ENCODE measurements at regions not wholly inside any gene's neighbourhood (a gene's known extent, or its start where the extent isn't known, plus 50 kb on each side); places are given as distances from the start of the nearest gene placed in this dataset.

- no peak overlapping the region for H3K27ac Mint-ChIP-seq
- POLR2A ChIA-PET = no interaction called here
Observed at GRCh38 chr3:176856721-176857120, 340.6 kb downstream of the TBL1XR1 start.

More at GRCh38 chr3:176856721-176857120, 340.6 kb downstream of the TBL1XR1 start:
- DNase-seq (ENCODE audit: low spot score) (no peak), ATAC-seq (no peak)
- H3K4me3 Mint-ChIP-seq = no peak overlapping the region
- H3K4me1 Mint-ChIP-seq = no peaks in the 10 kb centered on the region
- H3K9me3 Mint-ChIP-seq = peaks cover 13% of the 10 kb centered on the region
- peaks cover 4% of the 10 kb centered on the region; the same call in 1 of the 2 replicates for H3K36me3 Mint-ChIP-seq
- no peaks in the 10 kb centered on the region for H3K27me3 Mint-ChIP-seq (ENCODE audit: low read depth)
- TF ChIP-seq FOXK1 (CRISPR knock-in tag; IDR thresholded peaks at IDR 0.05) = no peak
- TF ChIP-seq ZNF425 (CRISPR knock-in tag; conservative IDR thresholded peaks at IDR 0.05) = no peak
- TF ChIP-seq FOXJ3 (CRISPR knock-in tag; IDR thresholded peaks at IDR 0.05; ENCODE audit: borderline replicate concordance) = no peak
- TF ChIP-seq ZNF281 (CRISPR knock-in tag; IDR thresholded peaks at IDR 0.05) = no peak
- no peak for TF ChIP-seq E2F4 (CRISPR knock-in tag; IDR thresholded peaks at IDR 0.05; ENCODE audit: borderline replicate concordance, low read depth)
- no peak for TF ChIP-seq GRHL2 (CRISPR knock-in tag; IDR thresholded peaks at IDR 0.05; ENCODE audit: insufficient replicate concordance, severe bottlenecking)
- no peak for TF ChIP-seq CREM (CRISPR knock-in tag; IDR thresholded peaks at IDR 0.05)
- TF ChIP-seq FOXP4 (CRISPR knock-in tag; IDR thresholded peaks at IDR 0.05) = no peak
- no peak for TF ChIP-seq SMAD3 (CRISPR knock-in tag; IDR thresholded peaks at IDR 0.05; ENCODE audit: borderline replicate concordance)
- TF ChIP-seq ERG (CRISPR knock-in tag; IDR thresholded peaks at IDR 0.05) = no peak
- no peak for TF ChIP-seq ATF2 (CRISPR knock-in tag; IDR thresholded peaks at IDR 0.05; ENCODE audit: borderline replicate concordance, low read depth)
- no peak for TF ChIP-seq TCF7 (CRISPR knock-in tag; IDR thresholded peaks at IDR 0.05; ENCODE audit: low read depth)
- TF ChIP-seq E2F1 (CRISPR knock-in tag; IDR thresholded peaks at IDR 0.05) = no peak
- TF ChIP-seq IRF2 (CRISPR knock-in tag; IDR thresholded peaks at IDR 0.05; ENCODE audit: borderline replicate concordance, low read depth) = no peak
- no peak for TF ChIP-seq TP53 (CRISPR knock-in tag; IDR thresholded peaks at IDR 0.05)
- no peak for TF ChIP-seq KAT7 (CRISPR knock-in tag; IDR thresholded peaks at IDR 0.05; ENCODE audit: borderline replicate concordance)
- TF ChIP-seq HMGXB4 (CRISPR knock-in tag; IDR thresholded peaks at IDR 0.05) = no peak
- no peak for TF ChIP-seq E2F5 (CRISPR knock-in tag; IDR thresholded peaks at IDR 0.05)
- TF ChIP-seq ATF1 (CRISPR knock-in tag; IDR thresholded peaks at IDR 0.05) = no peak
- CTCF ChIA-PET = interaction anchor here (1.0 kb wide), 1 partner anchor 16 kb away, joined by 3 read pairs; no protein-coding TSS in a partner anchor

Measured in WTC11 (cell line).